Spleen (tissue), 11 donors: ENCODE measurements at regions not wholly inside any gene's neighbourhood (a gene's known extent, or its start where the extent isn't known, plus 50 kb on each side); places are given as distances from the start of the nearest gene placed in this dataset.
"Not testable (repeated sequence)": the region's sequence is repeated elsewhere in the genome, so short reads cannot be mapped to it uniquely, and the experiment has no call there.

Experiments
- DNase-seq: peaks from one replicate; pipeline ENCODE4 v3.0.0-alpha.2; 2020
- H3K27ac ChIP-seq, 8 donors: fragments of 200-600 bp; sonication (generic) in 7 of 8; 1 replicate in 4 of 8; 2 replicates in 4 of 8; pipeline versions ENCODE4 v1.5.0 to v1.8.0; 2016 to 2021; ENCODE audit warnings: inconsistent platforms in 4 of 8, mild to moderate bottlenecking in 4 of 8, moderate library complexity in 1 of 8
- H3K27me3 ChIP-seq, 7 donors: fragments of 200-600 bp; sonication (generic) in 6 of 7; replicated peaks in 1 of 7; 1 replicate in 4 of 7; 2 replicates in 3 of 7; pipeline versions ENCODE4 v1.5.0 to v1.8.0; 2016 to 2021; ENCODE audit warnings: inconsistent platforms in 3 of 7, mild to moderate bottlenecking in 1 of 7
- H3K36me3 ChIP-seq, 6 donors: fragments of 200-600 bp; sonication (generic) in 5 of 6; 1 replicate in 4 of 6; 2 replicates in 2 of 6; pipeline versions ENCODE4 v1.5.0 to v1.8.0; 2016 to 2021; ENCODE audit warnings: inconsistent platforms in 2 of 6
- H3K4me1 ChIP-seq, 6 donors: fragments of 200-600 bp; sonication (generic) in 5 of 6; 1 replicate in 3 of 6; 2 replicates in 3 of 6; pipeline versions ENCODE4 v1.5.0 to v1.8.0; 2016 to 2021; ENCODE audit warnings: inconsistent platforms in 3 of 6
- H3K4me3 ChIP-seq, 8 donors: fragments of 200-600 bp; sonication (generic) in 7 of 8; 1 replicate in 4 of 8; 2 replicates in 4 of 8; pipeline versions ENCODE4 v1.5.0 to v1.8.0; 2016 to 2021; ENCODE audit warnings: inconsistent platforms in 4 of 8, mild to moderate bottlenecking in 4 of 8, moderate library complexity in 2 of 8
- H3K9me3 ChIP-seq, 8 donors: fragments of 200-600 bp; sonication (generic) in 7 of 8; 1 replicate in 4 of 8; 2 replicates in 4 of 8; pipeline versions ENCODE4 v1.5.0 to v1.8.0; 2016 to 2021; ENCODE audit warnings: inconsistent platforms in 4 of 8
- POLR2A ChIP-seq, 3 donors: fragments of 450-650 bp; IDR thresholded peaks; one replicate each; pipeline ENCODE4 v1.5.1; 2017; ENCODE audit warnings: antibody characterized with exemption in 3 of 3, mild to moderate bottlenecking in 1 of 3
- POLR2AphosphoS5 ChIP-seq, 3 donors: sonication (generic); formaldehyde crosslinking; IDR thresholded peaks; one replicate each; pipeline ENCODE4 v1.5.1; 2017; ENCODE audit warnings: antibody characterized with exemption in 3 of 3
- WGBS, 5 donors: extraction: QIAGEN DNeasy Blood & Tissue Kit in 3 of 5; methylation state at CpG; one replicate each; pipeline versions ENCODE4 v1.1.5 to v1.1.7; 2013 to 2018; 5-methylcytosine and 5-hydroxymethylcytosine counted together
- intact Hi-C: fragments of 100-400 bp; cut with DNase I; formaldehyde crosslinking; loops from one replicate; pipeline ENCODE4 v1.15.0; 2023; ENCODE audit warnings: low total_unique reads
- TF ChIP-seq, protein P1 (sequence below), 11 experiments: fragments of 200-600 bp in 7 of 11; fragments of 450-650 bp in 4 of 11; sonication (generic) in 4 of 11; IDR thresholded peaks in 8 of 11; conservative IDR thresholded peaks in 3 of 11; 1 replicate in 7 of 11; 2 replicates in 4 of 11; pipeline versions ENCODE4 v1.4.0 to v1.8.0; 2016 to 2021; ENCODE audit warnings: antibody characterized with exemption in 11 of 11, inconsistent platforms in 4 of 11, mild to moderate bottlenecking in 1 of 11
- donor health status: healthy with polysubstance abuse.
- donor health status: DM: no; HTN: no; CAD: no; lungs with moderate emphysema.
- donor health status: DM: no; HTN: no; CAD: no.
- donor health status: Bipolar disorder and iron deficiency.
- donor health status: healthy.
- donor health status: DM: no; HTN: no; CAD: no.
- donor health status: DM: yes; HTN: yes; CAD: no.

DNA sequence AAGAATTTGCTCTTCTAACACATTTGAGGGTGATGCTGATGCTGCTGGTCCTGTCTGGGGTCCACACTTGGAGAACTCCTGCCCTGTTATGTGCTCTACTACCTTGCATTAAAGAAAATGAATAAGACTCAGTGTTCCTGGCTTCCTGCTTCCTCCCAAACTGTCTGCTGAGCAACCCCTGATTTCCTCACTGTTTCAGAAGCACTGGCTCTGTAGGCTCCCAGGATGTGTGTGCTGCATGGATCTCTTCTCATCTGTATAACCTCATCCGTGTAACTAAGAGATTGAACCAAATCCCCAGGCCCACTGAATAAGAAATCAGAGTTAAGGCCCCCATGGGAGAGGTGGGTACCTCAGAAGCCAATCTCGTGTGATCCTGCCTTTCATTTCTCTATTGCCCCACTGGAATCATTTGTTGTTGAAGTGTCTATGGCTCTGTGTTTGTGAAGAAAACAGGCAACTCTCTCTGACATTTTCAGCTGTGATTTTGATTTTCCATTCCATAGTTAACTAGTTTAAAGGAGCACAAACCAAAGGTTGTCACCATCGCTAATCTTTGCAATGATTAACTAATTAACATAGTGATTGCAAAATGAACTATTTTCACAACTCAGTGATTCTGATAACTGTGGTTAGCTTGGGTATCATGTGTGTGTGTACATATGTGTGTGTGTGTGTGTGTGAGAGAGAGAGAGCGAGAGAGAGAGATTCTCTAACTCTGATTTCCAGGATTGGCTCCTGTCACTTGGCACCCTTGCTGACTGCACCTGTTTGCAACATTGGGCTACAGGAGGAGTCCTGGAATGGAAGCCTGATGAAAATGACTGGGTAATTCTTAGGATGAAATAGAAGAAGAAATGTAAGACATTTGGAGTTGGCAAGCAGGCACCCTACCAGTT, 196.2 kb downstream of the SLC38A4 start:
- Histone ChIP-seq H3K36me3 (no peaks in the 10 kb centered on the region), H3K27ac (no peak overlapping the region), H3K4me1 (no peaks in the 10 kb centered on the region), H3K27me3 (no peaks in the 10 kb centered on the region), H3K4me3 (no peak overlapping the region), H3K9me3 (peaks cover 0 to 19% (median 6%) of the 10 kb centered on the region in 8 donors)
- WGBS, 5 donors = 75 to 86% (median 83%) methylated on average over 4 of the region's 4 CpGs
- TF ChIP-seq POLR2AphosphoS5 (IDR thresholded peaks at IDR 0.05) (no peak), POLR2A (IDR thresholded peaks at IDR 0.05) (no peak)
- TF ChIP-seq, protein P1, sequence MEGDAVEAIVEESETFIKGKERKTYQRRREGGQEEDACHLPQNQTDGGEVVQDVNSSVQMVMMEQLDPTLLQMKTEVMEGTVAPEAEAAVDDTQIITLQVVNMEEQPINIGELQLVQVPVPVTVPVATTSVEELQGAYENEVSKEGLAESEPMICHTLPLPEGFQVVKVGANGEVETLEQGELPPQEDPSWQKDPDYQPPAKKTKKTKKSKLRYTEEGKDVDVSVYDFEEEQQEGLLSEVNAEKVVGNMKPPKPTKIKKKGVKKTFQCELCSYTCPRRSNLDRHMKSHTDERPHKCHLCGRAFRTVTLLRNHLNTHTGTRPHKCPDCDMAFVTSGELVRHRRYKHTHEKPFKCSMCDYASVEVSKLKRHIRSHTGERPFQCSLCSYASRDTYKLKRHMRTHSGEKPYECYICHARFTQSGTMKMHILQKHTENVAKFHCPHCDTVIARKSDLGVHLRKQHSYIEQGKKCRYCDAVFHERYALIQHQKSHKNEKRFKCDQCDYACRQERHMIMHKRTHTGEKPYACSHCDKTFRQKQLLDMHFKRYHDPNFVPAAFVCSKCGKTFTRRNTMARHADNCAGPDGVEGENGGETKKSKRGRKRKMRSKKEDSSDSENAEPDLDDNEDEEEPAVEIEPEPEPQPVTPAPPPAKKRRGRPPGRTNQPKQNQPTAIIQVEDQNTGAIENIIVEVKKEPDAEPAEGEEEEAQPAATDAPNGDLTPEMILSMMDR (IDR thresholded peaks at IDR 0.05 in 8 of 11, conservative IDR thresholded peaks at IDR 0.05 in 3 of 11) = no peak
- no peak for DNase-seq
- intact Hi-C loops = no loop called here

GRCh38 chr12:46628176-46628575, 197.6 kb downstream of the SLC38A4 start:
- Histone ChIP-seq H3K9me3 (peaks cover 0 to 7% (median under 1%) of the 10 kb centered on the region in 8 donors), H3K27me3 (no peaks in the 10 kb centered on the region), H3K4me1 (no peaks in the 10 kb centered on the region), H3K27ac (no peak overlapping the region), H3K4me3 (no peak overlapping the region), H3K36me3 (no peaks in the 10 kb centered on the region)
- intact Hi-C loops = no loop called here
- DNase-seq = no peak
- TF ChIP-seq POLR2AphosphoS5 (IDR thresholded peaks at IDR 0.05) = no peak
- WGBS, 5 donors = 92 to 100% (median 97%) methylated on average over 1 of the region's 1 CpG

DNA sequence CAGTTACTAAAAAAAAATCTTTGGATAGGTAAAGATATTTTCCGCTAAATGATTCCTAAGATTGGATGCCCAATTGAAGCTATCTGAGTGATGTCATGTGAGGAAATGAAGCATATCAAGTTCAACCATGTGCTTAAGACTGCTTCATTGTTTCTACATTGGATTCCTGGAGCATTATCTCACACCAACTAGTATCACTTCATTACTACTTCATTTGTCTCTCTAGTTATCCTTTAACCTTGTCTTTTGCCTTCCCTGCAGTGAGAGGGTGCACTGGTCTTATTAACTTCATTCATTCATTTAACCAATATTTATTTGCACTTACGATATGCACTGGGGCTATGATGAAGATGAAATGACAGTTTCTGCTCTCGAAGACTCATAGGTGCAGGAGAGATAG, 198.1 kb downstream of the SLC38A4 start:
- intact Hi-C loops = no loop called here
- Histone ChIP-seq H3K27ac (no peak overlapping the region), H3K4me1 (no peaks in the 10 kb centered on the region), H3K27me3 (no peaks in the 10 kb centered on the region), H3K36me3 (no peaks in the 10 kb centered on the region), H3K9me3 (peaks cover 0 to 3% (median 0%) of the 10 kb centered on the region in 8 donors), H3K4me3 (no peak overlapping the region)
- TF ChIP-seq, protein P1 (IDR thresholded peaks at IDR 0.05 in 8 of 11, conservative IDR thresholded peaks at IDR 0.05 in 3 of 11) = no peak
- no peak for TF ChIP-seq POLR2A (IDR thresholded peaks at IDR 0.05)
- no peak for TF ChIP-seq POLR2AphosphoS5 (IDR thresholded peaks at IDR 0.05)
- DNase-seq = no peak
- 96 to 99% (median 97%) methylated on average over 3 of the region's 3 CpGs for WGBS, 5 donors

- H3K4me3 ChIP-seq, H3K27ac ChIP-seq, H3K36me3 ChIP-seq, H3K4me1 ChIP-seq, DNase-seq, intact Hi-C loops, H3K27me3 ChIP-seq: not testable (repeated sequence)
- 84 to 97% (median 93%) methylated on average over 3 to 5 of the region's 5 CpGs for WGBS, 5 donors
- peaks cover 0 to 14% (median 0%) of the 10 kb centered on the region in 8 donors for H3K9me3 ChIP-seq
Observed at GRCh38 chr12:46619474-46619873, 206.3 kb downstream of the SLC38A4 start.

- H3K4me1 ChIP-seq, DNase-seq, intact Hi-C loops, H3K36me3 ChIP-seq, H3K4me3 ChIP-seq, H3K27me3 ChIP-seq: not testable (repeated sequence)
- Histone ChIP-seq H3K27ac (peak overlapping the region in 1 of 8 donors; percentile 11), H3K9me3 (peaks cover 0 to 14% (median 0%) of the 10 kb centered on the region in 8 donors)
- WGBS, 5 donors = 87 to 95% (median 92%) methylated on average over 10 to 11 of the region's 11 CpGs
Observed at GRCh38 chr12:46617737-46618136, 208.1 kb downstream of the SLC38A4 start.
